Choroid plexus epithelial cell (primary cell): ENCODE measurements at regions not wholly inside any gene's neighbourhood (a gene's known extent, or its start where the extent isn't known, plus 50 kb on each side); places are given as distances from the start of the nearest gene placed in this dataset.

ENCODE experiments used
- DNase-seq: peaks from one replicate; pipeline ENCODE4 v3.0.0-alpha.2; 2010; ENCODE audit warnings: low read depth
- H3K4me3 ChIP-seq: 2 replicates; pipeline ENCODE4 v1.5.1; 2011; ENCODE audit warnings: low read depth, mild to moderate bottlenecking, control low read depth, low read length, moderate library complexity
- CTCF ChIP-seq: conservative IDR thresholded peaks from 2 replicates; pipeline ENCODE4 v1.5.1; 2011; ENCODE audit warnings: low read depth, mild to moderate bottlenecking, control low read depth, inconsistent platforms, low read length, moderate library complexity

- no peak for TF ChIP-seq CTCF
- no peak overlapping the region for H3K4me3 ChIP-seq
- DNase-seq = no peak
Observed at GRCh38 chr12:107459641-107460040, 226.0 kb upstream of the PWP1 start.

GRCh38 chr12:107461222-107461975 lies 224.2 kb upstream of the PWP1 start:
- no peak for TF ChIP-seq CTCF
- DNase-seq = peak; percentile 81
- no peak overlapping the region for H3K4me3 ChIP-seq

GRCh38 chr12:107462428-107463332 lies 222.9 kb upstream of the PWP1 start:
- DNase-seq = no peak
- no peak for TF ChIP-seq CTCF
- no peak overlapping the region for H3K4me3 ChIP-seq

- no peak for TF ChIP-seq CTCF
Observed at GRCh38 chr12:107464644-107465043, 221.0 kb upstream of the PWP1 start.

GRCh38 chr12:107465625-107466024 lies 220.0 kb upstream of the PWP1 start:
- DNase-seq = no peak
- no peak overlapping the region for H3K4me3 ChIP-seq
- no peak for TF ChIP-seq CTCF

More at GRCh38 chr12:107464644-107465043, 221.0 kb upstream of the PWP1 start:
- no peak overlapping the region for H3K4me3 ChIP-seq
- DNase-seq = no peak

GRCh38 chr12:107467716-107468115 lies 217.9 kb upstream of the PWP1 start:
- no peak overlapping the region for H3K4me3 ChIP-seq
- DNase-seq = peak; percentile 26
- no peak for TF ChIP-seq CTCF
